ENCODE measurements at regions not wholly inside any gene's neighbourhood (a gene's known extent, or its start where the extent isn't known, plus 50 kb on each side); places are given as distances from the start of the nearest gene placed in this dataset.
A peak's percentile ranks its signal among the peaks of the same experiment; 100 is the strongest.

DNA sequence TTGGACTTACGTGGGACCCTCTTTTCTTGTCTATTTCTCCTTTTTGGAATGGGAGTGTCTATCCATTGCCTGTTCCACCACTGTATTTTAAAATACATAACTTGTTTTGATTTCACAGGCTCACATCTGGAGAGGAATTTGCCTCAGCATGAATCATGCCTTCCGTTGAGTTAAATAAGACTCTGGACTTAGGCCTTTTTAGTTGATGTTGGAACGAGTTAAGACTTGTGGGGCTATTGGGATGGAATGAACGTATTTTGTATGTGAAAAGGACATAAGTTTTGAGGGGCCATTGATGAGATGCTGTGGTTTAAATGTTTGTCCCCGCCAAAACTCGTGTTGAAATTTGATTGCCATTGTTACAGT is 66.2 kb downstream of the BEX3 start:
- H3K9ac ChIP-seq (ENCODE audit: control insufficient read depth, extremely low read depth, insufficient read depth, low read length) = peak overlapping the region; percentile 71
- H3K9me3 ChIP-seq (ENCODE audit: control insufficient read depth, low read depth, low read length) = no peaks in the 10 kb centered on the region
- peak overlapping the region in 2 of 3 experiments; percentile 36 to 47 for H3K4me3 ChIP-seq (ENCODE audit: control insufficient read depth in 2 of 3, extremely low read depth in 1 of 3, insufficient read depth in 2 of 3, low read depth in 1 of 3, low read length in 3 of 3)
- TF ChIP-seq, protein P1, sequence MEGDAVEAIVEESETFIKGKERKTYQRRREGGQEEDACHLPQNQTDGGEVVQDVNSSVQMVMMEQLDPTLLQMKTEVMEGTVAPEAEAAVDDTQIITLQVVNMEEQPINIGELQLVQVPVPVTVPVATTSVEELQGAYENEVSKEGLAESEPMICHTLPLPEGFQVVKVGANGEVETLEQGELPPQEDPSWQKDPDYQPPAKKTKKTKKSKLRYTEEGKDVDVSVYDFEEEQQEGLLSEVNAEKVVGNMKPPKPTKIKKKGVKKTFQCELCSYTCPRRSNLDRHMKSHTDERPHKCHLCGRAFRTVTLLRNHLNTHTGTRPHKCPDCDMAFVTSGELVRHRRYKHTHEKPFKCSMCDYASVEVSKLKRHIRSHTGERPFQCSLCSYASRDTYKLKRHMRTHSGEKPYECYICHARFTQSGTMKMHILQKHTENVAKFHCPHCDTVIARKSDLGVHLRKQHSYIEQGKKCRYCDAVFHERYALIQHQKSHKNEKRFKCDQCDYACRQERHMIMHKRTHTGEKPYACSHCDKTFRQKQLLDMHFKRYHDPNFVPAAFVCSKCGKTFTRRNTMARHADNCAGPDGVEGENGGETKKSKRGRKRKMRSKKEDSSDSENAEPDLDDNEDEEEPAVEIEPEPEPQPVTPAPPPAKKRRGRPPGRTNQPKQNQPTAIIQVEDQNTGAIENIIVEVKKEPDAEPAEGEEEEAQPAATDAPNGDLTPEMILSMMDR (optimal IDR thresholded peaks at IDR 0.05 in 1 of 3, IDR thresholded peaks at IDR 0.05 in 1 of 3, conservative IDR thresholded peaks at IDR 0.05 in 1 of 3; ENCODE audit: extremely low read depth in 1 of 3, insufficient read depth in 2 of 3, low read length in 3 of 3) = no peak
- TF ChIP-seq EZH2 (IDR thresholded peaks at IDR 0.05; ENCODE audit: low read length) = no peak
- dilution Hi-C loops (cut with MboI; ENCODE audit: extremely low pct_ligation_motif_present, low sequenced_read_pairs) = no loop called here
- no peaks in the 10 kb centered on the region for H3K36me3 ChIP-seq (ENCODE audit: control insufficient read depth in 2 of 2, extremely low read depth in 1 of 2, insufficient read depth in 2 of 2, low read length in 2 of 2)
- peak; percentile 84 for FAIRE-seq
- peak overlapping the region; percentile 82 for H3K4me2 ChIP-seq (ENCODE audit: control insufficient read depth, extremely low read depth, insufficient read depth, low read depth, low read length)
- H4K20me1 ChIP-seq (ENCODE audit: control insufficient read depth, extremely low read depth, insufficient read depth, low read length) = no peaks in the 10 kb centered on the region
- H3K4me1 ChIP-seq (ENCODE audit: control insufficient read depth, extremely low read depth, insufficient read depth, low read length) = peaks cover 26% of the 10 kb centered on the region
- H3K9me1 ChIP-seq (ENCODE audit: control insufficient read depth, extremely low read depth, insufficient read depth, low read length) = no peaks in the 10 kb centered on the region
- no peak overlapping the region for H2AFZ ChIP-seq (ENCODE audit: control insufficient read depth, low read length)
- H3K79me2 ChIP-seq (ENCODE audit: control insufficient read depth, insufficient read depth, low read length) = no peaks in the 10 kb centered on the region
- H3K27me3 ChIP-seq (ENCODE audit: control insufficient read depth, extremely low read depth, insufficient read depth, low read length) = no peaks in the 10 kb centered on the region
- DNase-seq (ENCODE audit: low read depth, low spot score) = no peak
- peak overlapping the region; percentile 94 for H3K27ac ChIP-seq (ENCODE audit: control insufficient read depth, insufficient read depth, low read length)

DNA sequence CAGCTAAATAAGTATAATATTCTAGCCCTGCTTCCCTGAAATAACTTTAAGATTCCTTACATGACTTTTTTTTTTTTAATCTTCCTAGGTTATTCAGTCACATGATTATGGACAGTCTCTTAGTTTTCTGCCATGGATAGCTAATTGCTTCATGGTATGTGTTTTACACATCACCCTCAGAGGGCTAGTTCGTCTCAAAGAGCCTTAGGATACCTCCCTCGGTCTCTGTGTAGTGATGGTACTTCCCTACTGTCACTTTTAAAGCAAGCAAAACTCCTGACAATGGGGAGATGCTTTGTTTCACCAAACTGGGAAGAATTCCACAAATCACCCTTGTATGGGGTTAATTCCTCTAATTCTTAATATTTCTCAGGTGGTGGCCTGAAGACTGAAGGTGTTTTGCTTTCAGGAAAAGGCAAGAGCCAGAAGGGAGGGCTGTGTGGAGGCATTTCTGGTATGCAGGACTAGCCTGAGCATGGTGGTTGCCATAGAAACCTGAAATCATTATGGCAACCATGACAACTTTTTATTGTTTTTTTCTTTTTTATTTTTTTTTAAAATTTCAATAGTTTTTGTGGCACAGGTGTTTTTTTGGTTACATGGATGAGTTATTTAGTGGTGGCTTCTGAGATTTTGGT is 70.4 kb downstream of the BEX3 start:
- H3K27ac ChIP-seq (ENCODE audit: control insufficient read depth, insufficient read depth, low read length) = peak overlapping the region; percentile 77
- no peaks in the 10 kb centered on the region for H3K27me3 ChIP-seq (ENCODE audit: control insufficient read depth, extremely low read depth, insufficient read depth, low read length)
- no peaks in the 10 kb centered on the region for H3K9me3 ChIP-seq (ENCODE audit: control insufficient read depth, low read depth, low read length)
- H3K9ac ChIP-seq (ENCODE audit: control insufficient read depth, extremely low read depth, insufficient read depth, low read length) = peak overlapping the region; percentile 3
- no peak for DNase-seq (ENCODE audit: low read depth, low spot score)
- no peaks in the 10 kb centered on the region for H3K9me1 ChIP-seq (ENCODE audit: control insufficient read depth, extremely low read depth, insufficient read depth, low read length)
- FAIRE-seq = peak; percentile 68
- H2AFZ ChIP-seq (ENCODE audit: control insufficient read depth, low read length) = no peak overlapping the region
- no peaks in the 10 kb centered on the region for H3K79me2 ChIP-seq (ENCODE audit: control insufficient read depth, insufficient read depth, low read length)
- dilution Hi-C loops (cut with MboI; ENCODE audit: extremely low pct_ligation_motif_present, low sequenced_read_pairs) = no loop called here
- TF ChIP-seq EZH2 (IDR thresholded peaks at IDR 0.05; ENCODE audit: low read length) = no peak
- TF ChIP-seq, protein P1 (optimal IDR thresholded peaks at IDR 0.05 in 1 of 3, IDR thresholded peaks at IDR 0.05 in 1 of 3, conservative IDR thresholded peaks at IDR 0.05 in 1 of 3; ENCODE audit: extremely low read depth in 1 of 3, insufficient read depth in 2 of 3, low read length in 3 of 3) = no peak
- H3K4me2 ChIP-seq (ENCODE audit: control insufficient read depth, extremely low read depth, insufficient read depth, low read depth, low read length) = peak overlapping the region; percentile 45
- no peaks in the 10 kb centered on the region for H3K36me3 ChIP-seq (ENCODE audit: control insufficient read depth in 2 of 2, extremely low read depth in 1 of 2, insufficient read depth in 2 of 2, low read length in 2 of 2)
- H4K20me1 ChIP-seq (ENCODE audit: control insufficient read depth, extremely low read depth, insufficient read depth, low read length) = no peaks in the 10 kb centered on the region
- H3K4me1 ChIP-seq (ENCODE audit: control insufficient read depth, extremely low read depth, insufficient read depth, low read length) = peaks cover 21% of the 10 kb centered on the region
- H3K4me3 ChIP-seq (ENCODE audit: control insufficient read depth in 2 of 3, extremely low read depth in 1 of 3, insufficient read depth in 2 of 3, low read depth in 1 of 3, low read length in 3 of 3) = no peak overlapping the region
